Thoracic aorta (tissue), 2 donors: ENCODE measurements at regions not wholly inside any gene's neighbourhood (a gene's known extent, or its start where the extent isn't known, plus 50 kb on each side); places are given as distances from the start of the nearest gene placed in this dataset.

Experiments used
- ATAC-seq: fragments of 150-250 bp; one replicate; pipeline ENCODE4 v1.8.0; 2017; ENCODE audit warnings: low read depth; ENCODE audit not compliant: insufficient number of reproducible peaks, low FRiP score
- DNase-seq: peaks from one replicate; pipeline ENCODE4 v3.0.0-alpha.2; 2020; ENCODE audit warnings: low spot score
- H3K27ac ChIP-seq, 2 donors: fragments of 200-600 bp; sonication (generic); 1 replicate in 1 of 2; 2 replicates in 1 of 2; pipeline ENCODE4 v1.5.1; 2016; ENCODE audit warnings: mild to moderate bottlenecking in 2 of 2, moderate library complexity in 2 of 2
- H3K27me3 ChIP-seq: fragments of 200-600 bp; sonication (generic); replicated peaks from 2 replicates; pipeline ENCODE4 v1.6.0; 2016; ENCODE audit warnings: mild to moderate bottlenecking; ENCODE audit not compliant: insufficient read depth
- H3K36me3 ChIP-seq: fragments of 200-600 bp; sonication (generic); one replicate; pipeline ENCODE4 v1.5.1; 2016
- H3K4me1 ChIP-seq, 2 donors: fragments of 200-600 bp; sonication (generic); 1 replicate in 1 of 2; 2 replicates in 1 of 2; pipeline versions ENCODE4 v1.5.1 to v1.6.0; 2016; ENCODE audit warnings: low read depth in 2 of 2, mild to moderate bottlenecking in 1 of 2; ENCODE audit not compliant: control insufficient read depth in 1 of 2
- H3K4me3 ChIP-seq: fragments of 200-600 bp; sonication (generic); 2 replicates; pipeline ENCODE4 v1.5.1; 2016; ENCODE audit warnings: mild to moderate bottlenecking
- H3K9me3 ChIP-seq: fragments of 200-600 bp; sonication (generic); 2 replicates; pipeline ENCODE4 v1.5.1; 2016
- TF ChIP-seq, protein P1 (sequence below): fragments of 200-600 bp; sonication (generic); IDR thresholded peaks from one replicate; pipeline ENCODE4 v1.5.1; 2019; ENCODE audit warnings: antibody characterized with exemption

DNA sequence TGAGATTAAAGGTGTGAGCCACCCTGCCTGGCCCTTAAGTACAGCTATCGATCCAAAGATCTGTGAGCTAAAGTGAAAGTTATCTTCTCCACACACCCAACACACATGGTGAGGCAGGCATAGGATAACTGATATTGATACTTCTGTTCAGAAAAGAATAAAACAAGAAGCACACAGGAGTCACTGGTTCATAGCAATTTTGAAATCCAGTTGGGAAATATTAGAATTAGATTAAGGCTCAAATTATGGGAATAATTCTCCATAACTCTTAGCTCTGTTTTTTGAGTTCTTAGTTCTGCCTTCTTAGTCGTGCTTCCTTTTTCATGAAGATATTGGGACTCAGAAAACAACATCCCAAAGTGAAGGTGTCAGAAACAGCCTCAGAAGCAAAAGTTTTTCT, 186.0 kb upstream of the PLXNC1 start:
- Histone ChIP-seq H3K4me1 (no peaks in the 10 kb centered on the region), H3K27ac (no peak overlapping the region), H3K27me3 (no peaks in the 10 kb centered on the region), H3K36me3 (no peaks in the 10 kb centered on the region), H3K4me3 (no peak overlapping the region), H3K9me3 (no peaks in the 10 kb centered on the region)
- DNase-seq: no peak
- ATAC-seq: no peak
- TF ChIP-seq, protein P1, sequence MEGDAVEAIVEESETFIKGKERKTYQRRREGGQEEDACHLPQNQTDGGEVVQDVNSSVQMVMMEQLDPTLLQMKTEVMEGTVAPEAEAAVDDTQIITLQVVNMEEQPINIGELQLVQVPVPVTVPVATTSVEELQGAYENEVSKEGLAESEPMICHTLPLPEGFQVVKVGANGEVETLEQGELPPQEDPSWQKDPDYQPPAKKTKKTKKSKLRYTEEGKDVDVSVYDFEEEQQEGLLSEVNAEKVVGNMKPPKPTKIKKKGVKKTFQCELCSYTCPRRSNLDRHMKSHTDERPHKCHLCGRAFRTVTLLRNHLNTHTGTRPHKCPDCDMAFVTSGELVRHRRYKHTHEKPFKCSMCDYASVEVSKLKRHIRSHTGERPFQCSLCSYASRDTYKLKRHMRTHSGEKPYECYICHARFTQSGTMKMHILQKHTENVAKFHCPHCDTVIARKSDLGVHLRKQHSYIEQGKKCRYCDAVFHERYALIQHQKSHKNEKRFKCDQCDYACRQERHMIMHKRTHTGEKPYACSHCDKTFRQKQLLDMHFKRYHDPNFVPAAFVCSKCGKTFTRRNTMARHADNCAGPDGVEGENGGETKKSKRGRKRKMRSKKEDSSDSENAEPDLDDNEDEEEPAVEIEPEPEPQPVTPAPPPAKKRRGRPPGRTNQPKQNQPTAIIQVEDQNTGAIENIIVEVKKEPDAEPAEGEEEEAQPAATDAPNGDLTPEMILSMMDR: no peak

DNA sequence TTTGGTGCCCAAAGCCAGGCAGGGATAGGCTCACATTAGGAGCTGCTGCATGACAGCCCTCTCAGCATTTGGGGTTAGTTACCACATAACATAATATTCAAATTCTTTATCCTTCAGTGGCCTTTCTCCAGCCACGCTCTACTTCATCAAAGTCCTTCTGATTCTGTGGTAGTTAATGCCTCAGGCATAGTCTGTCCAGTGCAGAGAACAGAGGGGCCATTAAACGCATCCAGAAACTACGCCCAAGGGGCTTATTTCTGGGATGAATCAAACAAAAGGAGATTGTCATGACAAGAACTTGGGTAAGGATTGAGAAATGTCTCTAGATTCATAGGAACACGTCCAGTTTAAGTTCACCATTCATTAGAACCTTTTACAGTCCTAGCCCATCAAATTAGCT, 183.4 kb upstream of the PLXNC1 start:
- Histone ChIP-seq H3K9me3 (no peaks in the 10 kb centered on the region), H3K27ac (no peak overlapping the region), H3K4me3 (no peak overlapping the region), H3K4me1 (no peaks in the 10 kb centered on the region), H3K36me3 (no peaks in the 10 kb centered on the region), H3K27me3 (no peaks in the 10 kb centered on the region)
- DNase-seq (no peak), ATAC-seq (no peak)
- TF ChIP-seq, protein P1: no peak

DNA sequence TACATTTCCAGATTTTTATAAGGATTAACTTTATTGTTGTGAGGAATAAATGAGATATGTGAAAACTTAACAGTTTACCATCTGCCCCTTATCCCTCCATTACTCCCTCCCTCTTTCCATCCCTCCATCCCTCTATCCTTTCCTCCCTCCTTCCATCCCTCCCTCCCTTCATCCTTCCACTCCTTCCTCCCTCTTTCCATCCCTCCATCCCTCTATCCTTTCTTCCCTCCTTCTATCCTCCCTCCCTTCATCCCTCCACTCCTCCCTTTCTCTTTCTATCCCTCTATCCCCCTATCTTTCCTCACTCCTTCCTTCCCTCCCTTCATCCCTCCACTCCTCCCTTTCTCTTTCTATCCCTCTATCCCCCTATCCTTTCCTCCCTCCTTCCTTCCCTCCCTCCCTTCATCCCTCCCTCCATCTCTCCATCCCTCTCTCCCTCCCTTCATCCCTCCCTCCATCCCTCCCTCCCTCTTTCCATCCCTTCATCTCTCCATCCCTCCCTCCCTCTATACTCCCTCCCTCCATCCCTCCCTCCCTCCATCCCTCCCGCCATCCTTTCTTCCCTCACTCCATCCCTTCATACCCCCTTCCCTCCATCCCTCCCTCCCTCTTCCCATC, 181.8 kb upstream of the PLXNC1 start:
- no peaks in the 10 kb centered on the region for H3K9me3 ChIP-seq
- no peaks in the 10 kb centered on the region for H3K27me3 ChIP-seq
- no peaks in the 10 kb centered on the region for H3K4me1 ChIP-seq
- no peaks in the 10 kb centered on the region for H3K36me3 ChIP-seq
- no peak overlapping the region for H3K4me3 ChIP-seq
- no peak for ATAC-seq
- H3K27ac ChIP-seq: no peak overlapping the region
- no peak for DNase-seq
- TF ChIP-seq, protein P1: no peak

DNA sequence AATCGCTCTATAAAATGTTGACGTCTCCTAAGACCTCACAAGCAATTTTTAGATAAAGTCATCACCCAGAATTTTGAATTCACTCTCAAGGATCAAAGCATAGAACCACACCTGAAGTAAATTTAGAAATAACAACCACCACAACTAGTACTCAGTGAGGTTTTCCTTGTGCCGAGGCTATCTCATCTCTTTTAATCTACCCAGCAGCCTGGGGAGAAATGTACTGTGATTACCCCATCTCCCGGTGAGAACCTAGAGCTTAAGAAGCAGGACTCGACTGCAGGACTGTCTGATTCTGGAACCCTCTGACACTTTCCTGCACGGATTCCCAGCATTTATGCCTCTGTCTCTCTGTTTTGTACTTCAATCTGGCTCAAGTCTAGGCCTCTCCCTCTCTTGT, 180.9 kb upstream of the PLXNC1 start:
- Histone ChIP-seq H3K36me3 (no peaks in the 10 kb centered on the region), H3K9me3 (no peaks in the 10 kb centered on the region), H3K4me1 (peaks cover 0 to 6% of the 10 kb centered on the region in 2 donors), H3K27me3 (no peaks in the 10 kb centered on the region), H3K27ac (no peak overlapping the region), H3K4me3 (no peak overlapping the region)
- DNase-seq: no peak
- ATAC-seq: no peak
- TF ChIP-seq, protein P1: no peak

DNA sequence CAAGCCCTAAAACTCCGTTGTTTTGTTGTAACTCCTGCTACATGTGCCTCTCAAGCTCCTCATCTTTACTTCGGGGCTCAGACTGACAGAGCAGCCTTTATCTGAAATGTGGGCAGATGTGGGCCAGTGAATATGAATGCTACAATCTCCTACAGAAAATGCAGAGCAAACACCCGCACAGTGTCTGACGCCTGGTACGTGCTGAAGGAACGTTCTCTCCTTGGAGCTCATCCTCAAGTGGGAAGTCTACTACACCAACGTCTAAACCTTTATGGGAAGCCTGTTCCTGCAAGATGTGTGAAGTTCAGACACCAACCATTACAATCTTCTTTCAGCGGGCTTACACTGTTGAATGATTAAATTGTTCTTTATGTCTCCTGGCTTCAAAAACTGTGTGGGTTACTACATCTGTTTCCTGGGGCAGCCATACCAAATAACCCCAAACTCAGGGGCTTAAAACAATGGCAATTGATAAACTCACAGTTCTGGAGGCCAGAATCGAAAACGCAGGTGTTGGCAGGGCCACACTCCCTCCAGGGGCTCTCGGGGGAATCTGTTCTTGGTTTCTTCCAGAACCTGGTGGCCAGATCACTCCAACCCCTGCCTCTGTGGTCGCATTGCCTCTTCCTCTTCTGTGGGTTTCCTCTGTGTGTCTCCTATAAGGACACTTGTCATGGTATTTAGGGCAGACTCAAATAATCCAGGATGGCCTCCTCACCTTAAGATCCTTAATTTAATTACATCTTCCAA, 179.7 kb upstream of the PLXNC1 start:
- no peak overlapping the region for H3K27ac ChIP-seq
- H3K4me1 ChIP-seq: peaks cover 0 to 18% of the 10 kb centered on the region in 2 donors
- no peaks in the 10 kb centered on the region for H3K36me3 ChIP-seq
- TF ChIP-seq, protein P1: no peak
- no peak overlapping the region for H3K4me3 ChIP-seq
- no peaks in the 10 kb centered on the region for H3K27me3 ChIP-seq
- ATAC-seq (no peak), DNase-seq (no peak)
- H3K9me3 ChIP-seq: no peaks in the 10 kb centered on the region
